Vagina (tissue), 2 donors: ENCODE measurements at regions not wholly inside any gene's neighbourhood (a gene's known extent, or its start where the extent isn't known, plus 50 kb on each side); places are given as distances from the start of the nearest gene placed in this dataset.

Source experiments
- DNase-seq, 2 donors: peaks; one replicate each; pipeline ENCODE4 v3.0.0-alpha.2; 2017; ENCODE audit errors: extremely low spot score in 2 of 2
- H3K27ac ChIP-seq: fragments of 200-600 bp; sonication (generic); one replicate; pipeline ENCODE4 v1.5.1; 2019
- H3K27me3 ChIP-seq: fragments of 200-600 bp; sonication (generic); one replicate; pipeline ENCODE4 v1.5.1; 2019
- H3K36me3 ChIP-seq, 2 donors: fragments of 200-600 bp; sonication (generic); one replicate each; pipeline ENCODE4 v1.5.1; 2017 to 2019
- H3K4me1 ChIP-seq: fragments of 200-600 bp; sonication (generic); one replicate; pipeline ENCODE4 v1.5.1; 2019
- H3K4me3 ChIP-seq, 2 donors: fragments of 200-600 bp; sonication (generic); 1 replicate in 1 of 2; 2 replicates in 1 of 2; pipeline ENCODE4 v1.5.1; 2016 to 2019
- H3K9me3 ChIP-seq: fragments of 200-600 bp; sonication (generic); one replicate; pipeline ENCODE4 v1.5.1; 2019
- POLR2A ChIP-seq, 2 donors: fragments of 450-650 bp; IDR thresholded peaks; one replicate each; pipeline ENCODE4 v1.6.1; 2017; ENCODE audit warnings: antibody characterized with exemption in 2 of 2, mild to moderate bottlenecking in 2 of 2, moderate library complexity in 2 of 2
- POLR2AphosphoS5 ChIP-seq, 2 donors: sonication (generic); formaldehyde crosslinking; IDR thresholded peaks; one replicate each; pipeline ENCODE4 v1.9.0; 2017; ENCODE audit warnings: antibody characterized with exemption in 2 of 2, mild to moderate bottlenecking in 2 of 2, low read depth in 1 of 2; ENCODE audit not compliant: insufficient read depth in 1 of 2
- intact Hi-C: fragments of 100-400 bp; cut with DNase I; formaldehyde crosslinking; loops from one replicate; pipeline ENCODE4 v1.15.1; 2023
- TF ChIP-seq, protein P1 (sequence below), 3 experiments: fragments of 450-650 bp in 2 of 3; fragments of 200-600 bp in 1 of 3; sonication (generic) in 1 of 3; IDR thresholded peaks; one replicate each; pipeline ENCODE4 v1.5.1; 2017 to 2019; ENCODE audit warnings: antibody characterized with exemption in 3 of 3, mild to moderate bottlenecking in 2 of 3, moderate library complexity in 2 of 3

DNA sequence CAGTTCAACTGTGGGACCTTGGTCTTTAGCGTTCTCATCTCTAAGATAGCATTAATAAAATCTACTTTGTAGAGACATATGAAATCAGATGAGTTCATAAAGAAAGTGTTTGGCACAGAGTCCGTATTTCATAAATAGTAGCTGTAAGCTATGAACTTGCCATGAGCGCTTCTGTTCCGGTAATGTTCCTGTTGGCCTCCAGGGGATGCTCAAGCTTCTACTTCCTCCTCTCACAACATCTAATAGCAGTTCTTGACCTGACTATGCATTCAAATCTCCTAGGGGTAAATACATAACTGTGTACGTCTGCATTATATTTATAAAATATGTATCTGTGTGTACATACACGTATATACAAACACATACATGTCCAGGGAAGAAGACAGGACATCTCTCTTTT lies 288.2 kb upstream of the TMPO start:
- Histone ChIP-seq H3K4me3 (no peak overlapping the region), H3K9me3 (no peaks in the 10 kb centered on the region), H3K36me3 (no peaks in the 10 kb centered on the region), H3K27ac (no peak overlapping the region), H3K4me1 (no peaks in the 10 kb centered on the region), H3K27me3 (no peaks in the 10 kb centered on the region)
- intact Hi-C loops: no loop called here
- DNase-seq: no peak
- TF ChIP-seq, protein P1, sequence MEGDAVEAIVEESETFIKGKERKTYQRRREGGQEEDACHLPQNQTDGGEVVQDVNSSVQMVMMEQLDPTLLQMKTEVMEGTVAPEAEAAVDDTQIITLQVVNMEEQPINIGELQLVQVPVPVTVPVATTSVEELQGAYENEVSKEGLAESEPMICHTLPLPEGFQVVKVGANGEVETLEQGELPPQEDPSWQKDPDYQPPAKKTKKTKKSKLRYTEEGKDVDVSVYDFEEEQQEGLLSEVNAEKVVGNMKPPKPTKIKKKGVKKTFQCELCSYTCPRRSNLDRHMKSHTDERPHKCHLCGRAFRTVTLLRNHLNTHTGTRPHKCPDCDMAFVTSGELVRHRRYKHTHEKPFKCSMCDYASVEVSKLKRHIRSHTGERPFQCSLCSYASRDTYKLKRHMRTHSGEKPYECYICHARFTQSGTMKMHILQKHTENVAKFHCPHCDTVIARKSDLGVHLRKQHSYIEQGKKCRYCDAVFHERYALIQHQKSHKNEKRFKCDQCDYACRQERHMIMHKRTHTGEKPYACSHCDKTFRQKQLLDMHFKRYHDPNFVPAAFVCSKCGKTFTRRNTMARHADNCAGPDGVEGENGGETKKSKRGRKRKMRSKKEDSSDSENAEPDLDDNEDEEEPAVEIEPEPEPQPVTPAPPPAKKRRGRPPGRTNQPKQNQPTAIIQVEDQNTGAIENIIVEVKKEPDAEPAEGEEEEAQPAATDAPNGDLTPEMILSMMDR (IDR thresholded peaks at IDR 0.05): peak in 2 of 3 experiments; percentile 4 to 19
- TF ChIP-seq POLR2AphosphoS5 (IDR thresholded peaks at IDR 0.05; ENCODE audit: insufficient read depth in 1 of 2, low read depth in 1 of 2): no peak
- TF ChIP-seq POLR2A (IDR thresholded peaks at IDR 0.05): no peak

DNA sequence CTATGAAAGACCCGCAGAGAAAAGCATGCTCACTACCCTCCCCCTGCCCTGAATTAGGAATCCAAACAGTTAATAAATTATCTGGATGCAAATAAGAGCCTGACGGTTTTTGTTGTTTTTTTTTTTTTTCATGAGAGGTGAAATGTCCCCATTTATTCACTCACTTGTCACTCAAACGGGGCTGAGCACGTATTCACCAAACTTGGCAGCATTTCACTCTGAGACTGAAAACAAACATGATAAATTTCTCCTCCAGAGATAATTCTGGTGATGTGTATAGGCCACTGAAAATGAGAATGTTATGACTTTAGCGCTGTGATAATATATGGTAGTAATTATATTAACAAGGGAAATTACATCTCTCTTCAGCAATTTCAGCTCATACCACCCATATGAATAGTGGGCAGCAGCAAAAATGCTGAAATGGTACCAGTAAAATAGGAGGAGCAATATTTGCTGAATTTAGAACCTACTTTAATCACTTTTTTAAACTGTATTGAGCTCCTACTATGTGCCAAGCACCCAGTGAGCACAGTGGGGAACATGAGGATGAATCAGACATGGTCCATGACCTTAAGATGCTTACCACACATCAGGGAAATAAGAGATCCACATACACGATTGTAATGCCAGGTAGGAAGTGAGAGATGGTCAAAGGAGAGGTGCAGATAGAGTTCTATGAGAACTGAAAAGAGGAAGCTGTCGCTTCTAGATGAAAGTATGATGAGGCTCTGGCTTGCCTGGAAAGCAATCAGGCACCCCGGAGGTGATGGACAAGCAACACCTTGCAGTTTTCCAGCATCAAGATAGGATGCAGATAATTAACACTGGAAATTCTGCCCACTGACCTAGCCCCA lies 286.5 kb upstream of the TMPO start:
- DNase-seq: no peak
- intact Hi-C loops: no loop called here
- Histone ChIP-seq H3K4me3 (no peak overlapping the region), H3K9me3 (no peaks in the 10 kb centered on the region), H3K36me3 (no peaks in the 10 kb centered on the region), H3K27me3 (no peaks in the 10 kb centered on the region), H3K27ac (no peak overlapping the region), H3K4me1 (no peaks in the 10 kb centered on the region)
- TF ChIP-seq POLR2AphosphoS5 (IDR thresholded peaks at IDR 0.05; ENCODE audit: insufficient read depth in 1 of 2, low read depth in 1 of 2) (no peak), POLR2A (IDR thresholded peaks at IDR 0.05) (no peak)
- TF ChIP-seq, protein P1 (IDR thresholded peaks at IDR 0.05): no peak

DNA sequence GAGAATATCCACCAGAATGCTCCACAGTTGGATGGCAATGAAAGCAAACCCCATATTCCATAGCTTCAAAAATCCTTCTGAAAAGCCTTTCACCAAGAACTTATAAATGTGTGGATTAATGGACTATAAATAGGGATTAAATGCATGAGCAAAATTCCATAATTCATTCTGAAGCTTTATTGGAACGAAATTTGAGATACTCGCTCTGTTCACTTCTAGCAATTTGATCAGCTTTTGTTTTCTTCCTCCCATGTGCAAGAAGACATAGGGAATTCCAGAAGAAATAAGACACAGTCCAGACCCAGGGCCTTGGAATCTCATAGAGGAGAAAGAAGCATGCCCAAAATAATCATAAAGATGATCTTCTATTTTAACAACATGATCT lies 285.9 kb upstream of the TMPO start:
- Histone ChIP-seq H3K36me3 (no peaks in the 10 kb centered on the region), H3K27ac (no peak overlapping the region), H3K9me3 (no peaks in the 10 kb centered on the region), H3K27me3 (no peaks in the 10 kb centered on the region), H3K4me3 (no peak overlapping the region), H3K4me1 (no peaks in the 10 kb centered on the region)
- intact Hi-C loops: no loop called here
- TF ChIP-seq POLR2AphosphoS5 (IDR thresholded peaks at IDR 0.05; ENCODE audit: insufficient read depth in 1 of 2, low read depth in 1 of 2): no peak
- no peak for TF ChIP-seq POLR2A (IDR thresholded peaks at IDR 0.05)
- TF ChIP-seq, protein P1 (IDR thresholded peaks at IDR 0.05): no peak
- DNase-seq: no peak

DNA sequence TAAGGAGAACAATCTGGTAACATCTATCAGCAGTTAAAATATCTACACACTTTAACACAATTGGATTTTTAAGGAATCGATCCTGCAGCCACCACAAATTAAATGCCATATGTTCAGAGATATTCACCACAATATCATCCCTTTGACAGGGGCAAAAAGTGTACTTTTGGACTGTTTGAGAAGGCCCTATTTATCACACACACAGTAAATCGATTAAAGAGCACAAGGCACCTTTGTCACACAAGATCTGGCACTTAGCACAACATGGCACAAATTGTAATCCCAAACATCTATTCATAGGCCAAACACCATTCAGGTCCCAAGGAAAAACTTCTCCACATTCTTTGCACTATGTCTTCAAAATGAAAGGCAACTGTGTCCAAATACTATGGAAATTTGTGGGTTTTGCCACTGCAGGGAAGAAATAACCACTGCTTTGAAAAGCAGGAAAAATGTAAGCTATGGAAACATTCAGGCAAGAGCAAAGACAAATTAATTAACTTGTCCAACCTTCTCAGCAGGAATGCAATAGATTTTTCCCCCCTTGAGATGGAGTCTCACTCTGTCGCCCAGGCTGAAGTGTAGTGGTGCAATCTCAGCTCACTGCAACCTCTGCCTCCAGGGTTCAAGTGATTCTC lies 282.5 kb upstream of the TMPO start:
- Histone ChIP-seq H3K27me3 (no peaks in the 10 kb centered on the region), H3K36me3 (no peaks in the 10 kb centered on the region), H3K4me1 (no peaks in the 10 kb centered on the region), H3K4me3 (no peak overlapping the region), H3K9me3 (no peaks in the 10 kb centered on the region), H3K27ac (no peak overlapping the region)
- no peak for DNase-seq
- TF ChIP-seq, protein P1 (IDR thresholded peaks at IDR 0.05): no peak
- no peak for TF ChIP-seq POLR2AphosphoS5 (IDR thresholded peaks at IDR 0.05; ENCODE audit: insufficient read depth in 1 of 2, low read depth in 1 of 2)
- no peak for TF ChIP-seq POLR2A (IDR thresholded peaks at IDR 0.05)
- intact Hi-C loops: no loop called here

DNA sequence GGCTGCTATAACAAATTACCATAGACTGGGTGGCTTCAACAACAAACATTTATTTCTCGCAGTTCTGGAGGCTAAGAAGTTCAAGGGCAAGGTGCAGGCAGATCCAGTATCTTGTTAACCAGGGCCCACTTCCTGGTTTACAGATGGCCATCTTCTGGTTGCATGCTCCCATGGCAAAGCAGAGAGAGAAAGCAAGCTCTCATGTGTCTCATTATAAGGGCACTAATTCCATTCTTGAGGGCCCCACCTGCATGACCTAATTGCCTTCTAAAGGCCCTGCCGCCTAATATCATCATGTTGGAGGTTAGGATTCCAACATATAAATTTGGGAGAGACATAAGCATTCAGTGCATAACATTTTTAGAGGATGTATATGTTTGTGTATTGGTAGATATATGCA lies 280.1 kb upstream of the TMPO start:
- Histone ChIP-seq H3K27ac (no peak overlapping the region), H3K4me3 (no peak overlapping the region), H3K9me3 (no peaks in the 10 kb centered on the region), H3K4me1 (no peaks in the 10 kb centered on the region), H3K27me3 (no peaks in the 10 kb centered on the region), H3K36me3 (no peaks in the 10 kb centered on the region)
- intact Hi-C loops: no loop called here
- TF ChIP-seq POLR2AphosphoS5 (IDR thresholded peaks at IDR 0.05; ENCODE audit: insufficient read depth in 1 of 2, low read depth in 1 of 2): no peak
- TF ChIP-seq, protein P1 (IDR thresholded peaks at IDR 0.05): no peak
- TF ChIP-seq POLR2A (IDR thresholded peaks at IDR 0.05): no peak
- no peak for DNase-seq
